ENCODE measurements at regions not wholly inside any gene's neighbourhood (a gene's known extent, or its start where the extent isn't known, plus 50 kb on each side); places are given as distances from the start of the nearest gene placed in this dataset.

DNA sequence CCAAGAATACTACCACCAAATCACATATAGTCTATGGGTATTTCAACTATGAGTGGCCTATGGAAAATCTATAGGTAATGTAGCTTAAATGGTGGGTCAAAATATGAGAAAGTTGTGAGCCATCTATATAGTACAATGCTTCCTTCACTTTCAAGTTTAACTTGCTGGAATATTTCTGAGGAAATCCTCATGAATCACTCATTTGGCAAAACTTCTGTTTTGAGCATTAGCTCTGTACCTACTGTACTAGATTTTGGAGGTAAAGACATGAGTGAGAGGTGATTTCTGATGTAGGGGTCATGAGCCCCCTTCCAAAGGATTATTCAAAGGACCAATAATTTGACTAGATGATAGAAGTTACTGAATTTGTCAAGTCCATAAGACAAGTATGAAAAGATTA, 80.6 kb upstream of the DAB2 start:
- peaks cover 9 to 19% of the 10 kb centered on the region in 2 donors for H3K27me3 Mint-ChIP-seq
- no peaks in the 10 kb centered on the region for H3K9me3 Mint-ChIP-seq
- H3K4me1 Mint-ChIP-seq: no peaks in the 10 kb centered on the region
- ATAC-seq (replicated peaks) (no peak), DNase-seq (no peak)
- no peak overlapping the region for H3K4me3 Mint-ChIP-seq
- no peaks in the 10 kb centered on the region for H3K36me3 Mint-ChIP-seq
- H3K27ac Mint-ChIP-seq: no peak overlapping the region

DNA sequence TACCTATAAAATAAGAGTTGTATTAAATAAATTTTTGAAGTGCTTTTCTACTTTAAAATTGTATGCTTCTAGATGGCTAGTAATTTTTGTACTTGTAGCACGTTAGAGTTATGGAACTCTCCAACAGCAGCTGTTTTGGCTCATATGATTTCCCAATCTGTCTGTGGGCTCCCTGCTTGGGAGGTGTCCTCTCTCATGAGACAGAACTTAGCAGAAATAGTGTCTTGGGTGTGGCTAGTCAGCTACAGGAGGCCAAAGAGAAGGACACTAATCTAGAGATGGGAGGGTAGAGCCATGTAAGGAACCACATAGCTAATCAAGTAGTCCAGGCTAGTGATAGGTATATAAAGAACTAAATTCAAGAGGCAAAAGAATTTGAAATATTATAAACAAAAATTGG, 78.4 kb upstream of the DAB2 start:
- Mint-ChIP-seq H3K27ac (no peak overlapping the region), H3K9me3 (no peaks in the 10 kb centered on the region), H3K27me3 (peaks cover 14 to 20% of the 10 kb centered on the region in 2 donors), H3K4me3 (no peak overlapping the region), H3K36me3 (no peaks in the 10 kb centered on the region), H3K4me1 (no peaks in the 10 kb centered on the region)
- DNase-seq: no peak
- ATAC-seq (replicated peaks): no peak

GRCh38 chr5:39502704-39503103, 77.9 kb upstream of the DAB2 start:
- H3K4me1 Mint-ChIP-seq: no peaks in the 10 kb centered on the region
- no peak overlapping the region for H3K4me3 Mint-ChIP-seq
- no peaks in the 10 kb centered on the region for H3K36me3 Mint-ChIP-seq
- no peak overlapping the region for H3K27ac Mint-ChIP-seq
- ATAC-seq (replicated peaks): no peak
- no peaks in the 10 kb centered on the region for H3K9me3 Mint-ChIP-seq
- DNase-seq: no peak
- peaks cover 14 to 17% of the 10 kb centered on the region in 2 donors for H3K27me3 Mint-ChIP-seq

- DNase-seq: no peak
- Mint-ChIP-seq H3K4me1 (no peaks in the 10 kb centered on the region), H3K9me3 (no peaks in the 10 kb centered on the region), H3K27ac (no peak overlapping the region), H3K4me3 (no peak overlapping the region), H3K36me3 (no peaks in the 10 kb centered on the region), H3K27me3 (peaks cover 14 to 17% of the 10 kb centered on the region in 2 donors)
- ATAC-seq (replicated peaks): no peak
These were observed 76.6 kb upstream of the DAB2 start for GRCh38 chr5:39501397-39501796.

- H3K27ac Mint-ChIP-seq: no peak overlapping the region
- DNase-seq (no peak), ATAC-seq (replicated peaks) (no peak)
- H3K27me3 Mint-ChIP-seq: peaks cover 14 to 17% of the 10 kb centered on the region in 2 donors
- H3K4me3 Mint-ChIP-seq: no peak overlapping the region
- H3K36me3 Mint-ChIP-seq: no peaks in the 10 kb centered on the region
- no peaks in the 10 kb centered on the region for H3K4me1 Mint-ChIP-seq
- no peaks in the 10 kb centered on the region for H3K9me3 Mint-ChIP-seq
These were observed 75.9 kb upstream of the DAB2 start for GRCh38 chr5:39500551-39501175.

DNA sequence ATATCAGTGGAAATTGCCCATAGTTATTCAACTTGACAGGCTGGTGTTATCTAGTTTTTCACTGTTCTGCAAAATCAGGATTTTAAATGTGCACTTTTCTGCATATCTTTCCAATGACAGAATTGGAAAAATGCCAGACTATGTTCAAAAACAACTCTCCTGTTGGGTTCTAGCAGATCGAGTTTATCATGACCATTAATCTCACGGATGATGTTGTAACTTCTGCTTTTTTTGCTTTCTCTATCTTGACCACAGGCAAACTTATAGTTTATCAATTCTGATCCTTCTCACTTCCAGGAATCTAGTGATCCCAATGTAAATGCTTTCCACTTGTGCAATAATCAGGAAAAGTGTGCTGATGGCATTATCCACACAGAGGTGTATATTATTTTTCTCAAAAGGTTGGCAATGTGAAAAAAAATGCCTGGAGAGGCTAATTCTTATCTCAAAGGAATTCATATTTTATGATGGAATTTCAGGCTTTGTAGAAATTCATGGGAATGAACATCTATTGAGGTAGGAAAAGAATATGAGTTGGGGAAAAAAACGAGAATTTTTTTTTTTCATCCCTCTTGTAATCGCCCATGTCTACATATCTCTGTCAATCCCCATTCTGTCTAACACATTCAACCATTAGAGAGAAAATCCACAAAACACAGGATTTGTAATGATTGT, 73.6 kb upstream of the DAB2 start:
- Mint-ChIP-seq H3K27ac (no peak overlapping the region), H3K9me3 (no peaks in the 10 kb centered on the region), H3K36me3 (no peaks in the 10 kb centered on the region), H3K4me1 (no peaks in the 10 kb centered on the region), H3K27me3 (peaks cover 4 to 8% of the 10 kb centered on the region in 2 donors), H3K4me3 (no peak overlapping the region)
- DNase-seq (no peak), ATAC-seq (replicated peaks) (no peak)

GRCh38 chr5:39497322-39497721, 72.5 kb upstream of the DAB2 start:
- no peaks in the 10 kb centered on the region for H3K36me3 Mint-ChIP-seq
- DNase-seq (no peak), ATAC-seq (replicated peaks) (no peak)
- no peaks in the 10 kb centered on the region for H3K9me3 Mint-ChIP-seq
- no peaks in the 10 kb centered on the region for H3K4me1 Mint-ChIP-seq
- no peak overlapping the region for H3K4me3 Mint-ChIP-seq
- peaks cover 4 to 8% of the 10 kb centered on the region in 2 donors for H3K27me3 Mint-ChIP-seq
- H3K27ac Mint-ChIP-seq: no peak overlapping the region

GRCh38 chr5:39495227-39495626, 70.4 kb upstream of the DAB2 start:
- H3K9me3 Mint-ChIP-seq: peaks cover 0 to 1% of the 10 kb centered on the region in 2 donors
- no peaks in the 10 kb centered on the region for H3K4me1 Mint-ChIP-seq
- H3K27me3 Mint-ChIP-seq: peaks cover 4 to 8% of the 10 kb centered on the region in 2 donors
- ATAC-seq (replicated peaks) (no peak), DNase-seq (no peak)
- no peaks in the 10 kb centered on the region for H3K36me3 Mint-ChIP-seq
- no peak overlapping the region for H3K4me3 Mint-ChIP-seq
- H3K27ac Mint-ChIP-seq: no peak overlapping the region

GRCh38 chr5:39494534-39494933, 69.8 kb upstream of the DAB2 start:
- H3K4me3 Mint-ChIP-seq: no peak overlapping the region
- H3K27me3 Mint-ChIP-seq: peaks cover 6 to 11% of the 10 kb centered on the region in 2 donors
- no peaks in the 10 kb centered on the region for H3K4me1 Mint-ChIP-seq
- DNase-seq: no peak
- ATAC-seq (replicated peaks): no peak
- H3K27ac Mint-ChIP-seq: no peak overlapping the region
- no peaks in the 10 kb centered on the region for H3K36me3 Mint-ChIP-seq
- peaks cover 4 to 5% of the 10 kb centered on the region in 2 donors for H3K9me3 Mint-ChIP-seq

- Mint-ChIP-seq H3K4me3 (no peak overlapping the region), H3K36me3 (no peaks in the 10 kb centered on the region), H3K27ac (no peak overlapping the region), H3K9me3 (peaks cover 6% of the 10 kb centered on the region in 2 donors), H3K4me1 (no peaks in the 10 kb centered on the region), H3K27me3 (peaks cover 7 to 10% of the 10 kb centered on the region in 2 donors)
- no peak for ATAC-seq (replicated peaks)
- no peak for DNase-seq
These were observed 69.3 kb upstream of the DAB2 start for GRCh38 chr5:39494107-39494510.

DNA sequence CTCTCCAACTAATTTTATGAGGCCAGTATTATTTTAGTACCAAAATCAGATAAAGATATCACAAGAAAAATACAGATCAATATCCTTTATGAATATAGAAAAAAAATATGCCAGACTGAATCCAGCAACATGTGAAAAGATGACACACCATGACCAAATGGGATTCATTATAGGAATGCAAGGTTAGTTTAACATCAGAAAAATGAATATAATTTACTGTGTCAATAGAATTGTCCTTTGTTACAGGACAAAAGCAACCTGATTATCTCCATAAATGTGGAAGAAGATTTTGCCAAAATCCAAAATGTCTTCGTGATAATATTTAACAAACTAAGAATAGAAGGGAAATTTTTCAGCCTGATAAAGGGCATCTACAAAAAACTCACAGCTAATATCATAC, 66.4 kb upstream of the DAB2 start:
- no peak overlapping the region for H3K4me3 Mint-ChIP-seq
- H3K27ac Mint-ChIP-seq: no peak overlapping the region
- peaks cover 6% of the 10 kb centered on the region in 2 donors for H3K9me3 Mint-ChIP-seq

DNA sequence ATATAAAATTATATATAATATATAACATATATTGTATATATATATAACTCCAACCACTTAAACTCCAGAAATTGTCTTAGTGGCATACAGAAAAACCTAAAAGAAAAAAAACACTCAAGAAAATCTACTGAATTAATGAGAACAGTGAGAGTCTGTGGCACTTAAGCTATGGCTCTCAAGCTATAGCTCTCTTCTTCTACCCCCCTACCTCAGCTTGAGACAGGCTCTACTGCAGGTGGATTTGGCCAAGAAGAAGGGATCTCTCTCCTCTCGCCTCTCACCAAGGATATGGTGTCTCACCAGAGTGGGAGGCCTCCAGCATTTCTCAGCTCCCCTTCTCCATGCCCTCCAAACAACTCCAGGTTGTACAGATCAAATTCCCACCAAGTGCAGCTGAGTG, 64.5 kb upstream of the DAB2 start:
- no peak overlapping the region for H3K27ac Mint-ChIP-seq
- H3K4me1 Mint-ChIP-seq: no peaks in the 10 kb centered on the region
- no peaks in the 10 kb centered on the region for H3K36me3 Mint-ChIP-seq
- H3K27me3 Mint-ChIP-seq: peaks cover 9 to 11% of the 10 kb centered on the region in 2 donors
- ATAC-seq (replicated peaks) (no peak), DNase-seq (no peak)
- no peak overlapping the region for H3K4me3 Mint-ChIP-seq
- H3K9me3 Mint-ChIP-seq: peaks cover 6% of the 10 kb centered on the region in 2 donors

More for the DNA sequence above, 66.4 kb upstream of the DAB2 start:
- Mint-ChIP-seq H3K4me1 (no peaks in the 10 kb centered on the region), H3K36me3 (no peaks in the 10 kb centered on the region), H3K27me3 (peaks cover 9 to 11% of the 10 kb centered on the region in 2 donors)
- no peak for DNase-seq
- ATAC-seq (replicated peaks): no peak

- no peaks in the 10 kb centered on the region for H3K36me3 Mint-ChIP-seq
- DNase-seq (no peak), ATAC-seq (replicated peaks) (no peak)
- H3K27me3 Mint-ChIP-seq: peaks cover 9 to 11% of the 10 kb centered on the region in 2 donors
- H3K4me1 Mint-ChIP-seq: no peaks in the 10 kb centered on the region
- no peak overlapping the region for H3K4me3 Mint-ChIP-seq
- H3K27ac Mint-ChIP-seq: no peak overlapping the region
- H3K9me3 Mint-ChIP-seq: peaks cover 6% of the 10 kb centered on the region in 2 donors
These were observed 62.0 kb upstream of the DAB2 start for GRCh38 chr5:39486790-39487189.

DNA sequence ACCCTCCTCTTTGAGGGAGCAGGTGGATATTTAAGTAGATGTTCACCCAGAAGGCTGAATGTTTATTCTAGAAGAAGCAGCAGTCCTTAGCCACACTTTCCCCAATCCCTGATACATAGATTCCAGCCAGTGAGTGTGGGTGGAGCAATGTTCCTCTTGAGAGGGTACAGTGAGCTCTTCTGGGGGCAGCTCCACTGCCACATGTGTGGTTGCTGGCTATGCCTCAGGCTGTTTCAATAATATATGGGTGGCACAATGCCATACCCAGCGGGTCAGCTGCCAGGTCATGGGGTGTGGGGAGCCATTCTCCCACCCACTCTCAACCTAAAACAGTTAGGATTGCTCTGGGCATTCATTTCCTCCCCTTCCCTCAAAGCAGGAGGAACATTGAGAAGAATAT, 61.6 kb upstream of the DAB2 start:
- H3K27me3 Mint-ChIP-seq: peaks cover 9 to 11% of the 10 kb centered on the region in 2 donors
- no peaks in the 10 kb centered on the region for H3K36me3 Mint-ChIP-seq
- no peak for ATAC-seq (replicated peaks)
- H3K4me3 Mint-ChIP-seq: no peak overlapping the region
- no peak for DNase-seq
- peaks cover 6% of the 10 kb centered on the region in 2 donors for H3K9me3 Mint-ChIP-seq
- H3K4me1 Mint-ChIP-seq: no peaks in the 10 kb centered on the region
- no peak overlapping the region for H3K27ac Mint-ChIP-seq

DNA sequence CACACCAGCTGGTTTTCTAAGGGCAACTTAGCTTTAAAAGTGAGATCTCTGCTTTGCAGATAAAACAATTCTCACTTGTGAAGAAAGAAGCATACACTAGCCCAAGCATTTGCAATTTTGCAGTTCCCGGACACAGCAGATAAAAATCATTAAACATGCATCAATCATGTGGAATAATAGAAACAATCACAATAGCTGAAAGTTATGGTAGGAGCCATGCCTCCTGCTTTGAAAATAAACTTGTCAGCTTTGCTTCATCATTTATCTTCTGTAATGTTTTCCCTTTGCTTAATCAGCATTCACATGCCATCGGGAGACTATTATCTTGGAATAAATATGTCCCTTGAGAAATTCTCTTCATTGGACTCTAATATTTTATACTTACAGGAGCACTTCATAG, 60.3 kb upstream of the DAB2 start:
- DNase-seq (no peak), ATAC-seq (replicated peaks) (no peak)
- Mint-ChIP-seq H3K27me3 (peaks cover 9 to 11% of the 10 kb centered on the region in 2 donors), H3K36me3 (no peaks in the 10 kb centered on the region), H3K4me3 (no peak overlapping the region), H3K4me1 (no peaks in the 10 kb centered on the region), H3K27ac (no peak overlapping the region), H3K9me3 (peaks cover 5 to 6% of the 10 kb centered on the region in 2 donors)

Data from stimulated activated naive B cell treated with anti-CD40 and anti-IgM and Interleukin-4, amounts not matched to agents 10 μg/mL and 1 μg/mL and 100 μg/mL, for 72 hours (primary cell).